SK-N-SH (cell line): ENCODE measurements at regions not wholly inside any gene's neighbourhood (a gene's known extent, or its start where the extent isn't known, plus 50 kb on each side); places are given as distances from the start of the nearest gene placed in this dataset.

Experiments
- CTCF ChIA-PET: fragments of 300-600, 350-600 bp; formaldehyde crosslinking; extraction: SDS; loops from one replicate; lab custom pipeline; 2021; lab: Yijun Ruan, JAX
- POLR2A ChIA-PET: fragments of 350-600 bp; sonication (Branson Sonifier 250); formaldehyde crosslinking; extraction: SDS; loops from one replicate; lab custom pipeline; 2020; ENCODE audit warnings: antibody characterized with exemption, inconsistent platforms; lab: Yijun Ruan, JAX
- DNase-seq: peaks from one replicate; pipeline ENCODE4 v3.0.0; 2012
- H2AFZ ChIP-seq: fragments of 200-600 bp; sonication (generic); 2 replicates; pipeline ENCODE4 v1.8.1; 2016; ENCODE audit warnings: antibody characterized with exemption, mild to moderate bottlenecking, low read depth
- H3F3A ChIP-seq: fragments of 200-600 bp; sonication (generic); replicated peaks from 2 replicates; pipeline ENCODE3; 2016; ENCODE audit warnings: antibody characterized with exemption, mild to moderate bottlenecking; ENCODE audit not compliant: insufficient read depth
- H3K27ac ChIP-seq, 2 experiments: fragments of 200-500 bp in 1 of 2; fragments of 200-600 bp in 1 of 2; sonication (Bioruptor generic) in 1 of 2; sonication (generic), shearing (Covaris generic) in 1 of 2; 2 replicates each; pipeline versions ENCODE4 v1.5.1 to v1.6.1; 2014 to 2016; ENCODE audit warnings: low read depth in 2 of 2, inconsistent platforms in 1 of 2, low read length in 1 of 2, mild to moderate bottlenecking in 1 of 2, mixed read lengths in 1 of 2
- H3K27me3 ChIP-seq: fragments of 200-600 bp; sonication (generic), shearing (Covaris generic); 2 replicates; pipeline ENCODE4 v1.6.1; 2016; ENCODE audit warnings: mixed run types; ENCODE audit not compliant: insufficient read depth
- H3K36me3 ChIP-seq, 2 experiments: fragments of 200-500 bp in 1 of 2; fragments of 200-600 bp in 1 of 2; sonication (Bioruptor generic) in 1 of 2; sonication (generic) in 1 of 2; replicated peaks in 1 of 2; 2 replicates each; pipeline versions ENCODE3 to v1.5.1; 2014 to 2016; ENCODE audit warnings: low read length in 1 of 2, mild to moderate bottlenecking in 1 of 2; ENCODE audit not compliant: insufficient read depth in 2 of 2, control insufficient read depth in 1 of 2
- H3K4me1 ChIP-seq, 2 experiments: fragments of 200-500 bp in 1 of 2; fragments of 200-600 bp in 1 of 2; sonication (Bioruptor generic) in 1 of 2; sonication (generic), shearing (Covaris generic) in 1 of 2; 2 replicates each; pipeline versions ENCODE4 v1.5.1 to v1.6.1; 2014 to 2016; ENCODE audit warnings: low read depth in 1 of 2, low read length in 1 of 2, mixed run types in 1 of 2; ENCODE audit not compliant: insufficient read depth in 2 of 2, control insufficient read depth in 1 of 2
- H3K4me2 ChIP-seq: fragments of 200-600 bp; sonication (generic), shearing (Covaris generic); 2 replicates; pipeline ENCODE4 v1.6.1; 2017; ENCODE audit warnings: mixed run types
- H3K4me3 ChIP-seq, 2 experiments: fragments of 200-500 bp in 1 of 2; fragments of 200-600 bp in 1 of 2; sonication (Bioruptor generic) in 1 of 2; sonication (generic), shearing (Covaris generic) in 1 of 2; 2 replicates each; pipeline versions ENCODE4 v1.5.1 to v1.8.1; 2014 to 2016; ENCODE audit warnings: low read depth in 2 of 2, inconsistent platforms in 1 of 2, low read length in 1 of 2, mild to moderate bottlenecking in 1 of 2, mixed read lengths in 1 of 2, moderate library complexity in 1 of 2
- H3K79me2 ChIP-seq: fragments of 200-600 bp; sonication (generic); 2 replicates; pipeline ENCODE4 v1.8.1; 2017; ENCODE audit warnings: mild to moderate bottlenecking; ENCODE audit not compliant: insufficient read depth
- H3K9ac ChIP-seq: fragments of 200-600 bp; sonication (generic); 2 replicates; pipeline ENCODE4 v1.6.1; 2017; ENCODE audit warnings: mixed run types
- H3K9me2 ChIP-seq: fragments of 200-600 bp; sonication (generic); 2 replicates; pipeline ENCODE4 v1.6.1; 2017; ENCODE audit warnings: mixed run types
- H3K9me3 ChIP-seq: fragments of 200-600 bp; sonication (generic); 2 replicates; pipeline ENCODE4 v1.6.1; 2017; ENCODE audit warnings: mixed run types, mild to moderate bottlenecking, moderate library complexity
- H4K20me1 ChIP-seq: fragments of 200-600 bp; sonication (generic); 2 replicates; pipeline ENCODE4 v1.6.1; 2017; ENCODE audit warnings: mild to moderate bottlenecking, mixed run types; ENCODE audit not compliant: insufficient read depth
- EZH2phosphoT487 ChIP-seq: fragments of 200-600 bp; sonication (generic); IDR thresholded peaks from 2 replicates; pipeline ENCODE4 v1.6.1; 2017; ENCODE audit warnings: low read depth, mixed run types, mild to moderate bottlenecking, antibody characterized with exemption, moderate library complexity, borderline replicate concordance
- FOSL2 ChIP-seq: IDR thresholded peaks from 2 replicates; pipeline ENCODE4 v1.4.0; 2012; ENCODE audit warnings: low read depth, mild to moderate bottlenecking, moderate library complexity, borderline replicate concordance
- RFX5 ChIP-seq: IDR thresholded peaks from 2 replicates; pipeline ENCODE4 v1.6.1; 2012; ENCODE audit warnings: mild to moderate bottlenecking, improper control_type of control experiment, low read length
- TEAD4 ChIP-seq: IDR thresholded peaks from 2 replicates; pipeline ENCODE4 v1.4.0; 2012; ENCODE audit warnings: mild to moderate bottlenecking, borderline replicate concordance; ENCODE audit not compliant: insufficient read depth
- YY1 ChIP-seq: IDR thresholded peaks from 2 replicates; pipeline ENCODE4 v1.4.0; 2012; ENCODE audit warnings: low read depth, mild to moderate bottlenecking
- WGBS: methylation state at CpG from one replicate; pipeline ENCODE4 v1.1.6; 2017; ENCODE audit warnings: low lambda C conversion rate; 5-methylcytosine and 5-hydroxymethylcytosine counted together
- TF ChIP-seq, protein P1 (sequence below): fragments of 150-350 bp; IDR thresholded peaks from 2 replicates; pipeline ENCODE4 v1.6.1; 2017; ENCODE audit warnings: antibody characterized with exemption, low read length, low read depth, borderline replicate concordance
- TF ChIP-seq, protein P2 (sequence below): IDR thresholded peaks from 2 replicates; pipeline ENCODE4 v1.6.1; 2012; ENCODE audit warnings: mild to moderate bottlenecking, low read depth, low read length, moderate library complexity

DNA sequence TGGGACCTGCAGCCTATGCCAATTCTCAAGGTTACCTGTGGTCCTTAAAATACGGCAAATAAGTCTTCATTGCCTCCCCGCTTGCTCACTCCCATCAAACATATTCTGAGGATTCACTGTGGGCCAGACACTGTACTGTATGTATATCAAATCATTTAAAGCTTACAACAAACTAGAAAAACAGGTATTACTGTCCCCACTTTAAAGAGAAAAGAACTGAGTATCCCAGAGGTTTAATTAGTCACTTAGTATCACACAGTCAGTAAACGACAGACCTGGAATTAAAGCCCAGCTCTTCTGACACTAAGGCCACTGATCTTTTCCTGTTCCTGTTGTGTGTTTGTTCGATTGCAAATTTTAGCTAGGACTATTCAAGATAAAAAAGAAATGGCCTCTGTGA lies 248.2 kb downstream of the ACTL7B start:
- Histone ChIP-seq H3K9me3 (no peaks in the 10 kb centered on the region), H3K4me1 (no peaks in the 10 kb centered on the region), H3K9me2 (no peaks in the 10 kb centered on the region), H3K4me2 (no peak overlapping the region), H4K20me1 (no peaks in the 10 kb centered on the region), H3K79me2 (no peaks in the 10 kb centered on the region), H3K27me3 (peaks cover 14% of the 10 kb centered on the region; the same call in 1 of the 2 replicates), H3K4me3 (no peak overlapping the region), H3K9ac (no peak overlapping the region), H3K27ac (no peak overlapping the region), H2AFZ (no peak overlapping the region), H3K36me3 (no peaks in the 10 kb centered on the region), H3F3A (no peaks in the 10 kb centered on the region)
- ChIA-PET POLR2A (no interaction called here), CTCF (no interaction called here)
- no peak for DNase-seq
- TF ChIP-seq FOSL2 (no peak), TEAD4 (no peak)
- TF ChIP-seq, protein P1, sequence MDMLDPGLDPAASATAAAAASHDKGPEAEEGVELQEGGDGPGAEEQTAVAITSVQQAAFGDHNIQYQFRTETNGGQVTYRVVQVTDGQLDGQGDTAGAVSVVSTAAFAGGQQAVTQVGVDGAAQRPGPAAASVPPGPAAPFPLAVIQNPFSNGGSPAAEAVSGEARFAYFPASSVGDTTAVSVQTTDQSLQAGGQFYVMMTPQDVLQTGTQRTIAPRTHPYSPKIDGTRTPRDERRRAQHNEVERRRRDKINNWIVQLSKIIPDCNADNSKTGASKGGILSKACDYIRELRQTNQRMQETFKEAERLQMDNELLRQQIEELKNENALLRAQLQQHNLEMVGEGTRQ: no peak
- TF ChIP-seq, protein P2, sequence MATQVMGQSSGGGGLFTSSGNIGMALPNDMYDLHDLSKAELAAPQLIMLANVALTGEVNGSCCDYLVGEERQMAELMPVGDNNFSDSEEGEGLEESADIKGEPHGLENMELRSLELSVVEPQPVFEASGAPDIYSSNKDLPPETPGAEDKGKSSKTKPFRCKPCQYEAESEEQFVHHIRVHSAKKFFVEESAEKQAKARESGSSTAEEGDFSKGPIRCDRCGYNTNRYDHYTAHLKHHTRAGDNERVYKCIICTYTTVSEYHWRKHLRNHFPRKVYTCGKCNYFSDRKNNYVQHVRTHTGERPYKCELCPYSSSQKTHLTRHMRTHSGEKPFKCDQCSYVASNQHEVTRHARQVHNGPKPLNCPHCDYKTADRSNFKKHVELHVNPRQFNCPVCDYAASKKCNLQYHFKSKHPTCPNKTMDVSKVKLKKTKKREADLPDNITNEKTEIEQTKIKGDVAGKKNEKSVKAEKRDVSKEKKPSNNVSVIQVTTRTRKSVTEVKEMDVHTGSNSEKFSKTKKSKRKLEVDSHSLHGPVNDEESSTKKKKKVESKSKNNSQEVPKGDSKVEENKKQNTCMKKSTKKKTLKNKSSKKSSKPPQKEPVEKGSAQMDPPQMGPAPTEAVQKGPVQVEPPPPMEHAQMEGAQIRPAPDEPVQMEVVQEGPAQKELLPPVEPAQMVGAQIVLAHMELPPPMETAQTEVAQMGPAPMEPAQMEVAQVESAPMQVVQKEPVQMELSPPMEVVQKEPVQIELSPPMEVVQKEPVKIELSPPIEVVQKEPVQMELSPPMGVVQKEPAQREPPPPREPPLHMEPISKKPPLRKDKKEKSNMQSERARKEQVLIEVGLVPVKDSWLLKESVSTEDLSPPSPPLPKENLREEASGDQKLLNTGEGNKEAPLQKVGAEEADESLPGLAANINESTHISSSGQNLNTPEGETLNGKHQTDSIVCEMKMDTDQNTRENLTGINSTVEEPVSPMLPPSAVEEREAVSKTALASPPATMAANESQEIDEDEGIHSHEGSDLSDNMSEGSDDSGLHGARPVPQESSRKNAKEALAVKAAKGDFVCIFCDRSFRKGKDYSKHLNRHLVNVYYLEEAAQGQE: no peak
- WGBS: 6% methylated on average over 4 of the region's 4 CpGs

DNA sequence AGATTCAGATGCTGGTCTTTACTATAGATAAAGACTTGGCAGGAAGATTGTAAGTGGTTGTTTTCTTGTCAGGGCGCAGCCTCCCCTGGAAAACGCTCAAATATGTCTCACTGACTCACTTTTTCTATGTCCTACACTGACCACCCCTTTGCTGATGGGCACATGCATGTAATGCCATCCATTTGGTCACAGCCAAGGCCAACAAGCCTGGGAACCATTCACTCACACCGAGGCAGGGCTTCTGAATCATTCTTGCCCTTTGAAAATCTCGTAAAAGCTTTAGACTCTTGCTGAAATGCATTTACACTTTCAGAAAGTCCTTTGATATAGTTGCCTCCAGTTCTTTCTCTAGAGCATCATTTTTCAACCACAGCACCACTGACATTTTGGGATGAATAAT lies 249.4 kb downstream of the ACTL7B start:
- Histone ChIP-seq H3K4me2 (no peak overlapping the region), H3F3A (no peaks in the 10 kb centered on the region), H3K79me2 (no peaks in the 10 kb centered on the region), H3K4me1 (no peaks in the 10 kb centered on the region), H4K20me1 (no peaks in the 10 kb centered on the region), H3K4me3 (no peak overlapping the region), H3K27me3 (peaks cover 14% of the 10 kb centered on the region; the same call in 1 of the 2 replicates), H3K9me2 (no peaks in the 10 kb centered on the region), H3K9ac (no peak overlapping the region), H3K36me3 (no peaks in the 10 kb centered on the region), H3K27ac (no peak overlapping the region), H3K9me3 (no peaks in the 10 kb centered on the region), H2AFZ (no peak overlapping the region)
- ChIA-PET POLR2A (no interaction called here), CTCF (no interaction called here)
- DNase-seq: no peak
- 0% methylated on average over 4 of the region's 4 CpGs for WGBS
- TF ChIP-seq RFX5: no peak
- no peak for TF ChIP-seq YY1
- no peak for TF ChIP-seq EZH2phosphoT487
